ENCODE measurements at regions not wholly inside any gene's neighbourhood (a gene's known extent, or its start where the extent isn't known, plus 50 kb on each side); places are given as distances from the start of the nearest gene placed in this dataset.

DNA sequence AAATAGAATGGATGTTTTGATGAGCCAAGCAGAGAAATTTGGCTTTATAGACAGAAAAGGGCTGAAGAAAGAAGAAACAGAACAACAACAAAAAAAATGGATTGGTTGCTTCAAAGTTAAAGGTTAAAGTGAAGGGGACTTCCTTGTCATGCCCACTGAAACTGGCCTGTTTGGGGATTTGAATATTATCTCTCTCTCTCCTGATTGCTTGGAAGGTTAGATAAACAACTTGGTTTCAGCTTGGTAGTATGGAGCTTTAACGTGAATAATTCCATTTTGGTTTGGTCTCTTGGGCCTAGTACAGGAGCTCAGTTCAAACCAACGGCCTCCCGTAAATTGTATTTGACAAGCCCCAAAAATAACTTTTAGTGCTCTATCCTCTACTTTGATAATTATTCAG lies 70.8 kb upstream of the MBNL1 start:
- TF ChIP-seq SP1 (IDR thresholded peaks at IDR 0.05) = no peak
- no peak for TF ChIP-seq TAF1 (conservative IDR thresholded peaks at IDR 0.05)
- TF ChIP-seq, protein P1, sequence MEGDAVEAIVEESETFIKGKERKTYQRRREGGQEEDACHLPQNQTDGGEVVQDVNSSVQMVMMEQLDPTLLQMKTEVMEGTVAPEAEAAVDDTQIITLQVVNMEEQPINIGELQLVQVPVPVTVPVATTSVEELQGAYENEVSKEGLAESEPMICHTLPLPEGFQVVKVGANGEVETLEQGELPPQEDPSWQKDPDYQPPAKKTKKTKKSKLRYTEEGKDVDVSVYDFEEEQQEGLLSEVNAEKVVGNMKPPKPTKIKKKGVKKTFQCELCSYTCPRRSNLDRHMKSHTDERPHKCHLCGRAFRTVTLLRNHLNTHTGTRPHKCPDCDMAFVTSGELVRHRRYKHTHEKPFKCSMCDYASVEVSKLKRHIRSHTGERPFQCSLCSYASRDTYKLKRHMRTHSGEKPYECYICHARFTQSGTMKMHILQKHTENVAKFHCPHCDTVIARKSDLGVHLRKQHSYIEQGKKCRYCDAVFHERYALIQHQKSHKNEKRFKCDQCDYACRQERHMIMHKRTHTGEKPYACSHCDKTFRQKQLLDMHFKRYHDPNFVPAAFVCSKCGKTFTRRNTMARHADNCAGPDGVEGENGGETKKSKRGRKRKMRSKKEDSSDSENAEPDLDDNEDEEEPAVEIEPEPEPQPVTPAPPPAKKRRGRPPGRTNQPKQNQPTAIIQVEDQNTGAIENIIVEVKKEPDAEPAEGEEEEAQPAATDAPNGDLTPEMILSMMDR (IDR thresholded peaks at IDR 0.05; ENCODE audit: low read depth, low read length, missing input control) = no peak
- TF ChIP-seq, protein P2, sequence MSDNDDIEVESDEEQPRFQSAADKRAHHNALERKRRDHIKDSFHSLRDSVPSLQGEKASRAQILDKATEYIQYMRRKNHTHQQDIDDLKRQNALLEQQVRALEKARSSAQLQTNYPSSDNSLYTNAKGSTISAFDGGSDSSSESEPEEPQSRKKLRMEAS (IDR thresholded peaks at IDR 0.05) = no peak
